IPS-NIHi11 (cell line): ENCODE measurements at regions not wholly inside any gene's neighbourhood (a gene's known extent, or its start where the extent isn't known, plus 50 kb on each side); places are given as distances from the start of the nearest gene placed in this dataset.
A peak's percentile ranks its signal among the peaks of the same experiment; 100 is the strongest.
"Not testable (repeated sequence)": the region's sequence is repeated elsewhere in the genome, so short reads cannot be mapped to it uniquely, and the experiment has no call there.

Experiments
- DNase-seq: peaks from one replicate; pipeline ENCODE4 v3.0.0; 2012; ENCODE audit warnings: mixed read lengths, low spot score

GRCh38 chr7:94174956-94175355 lies 170.8 kb upstream of the BET1 start:
- no peak for DNase-seq

DNA sequence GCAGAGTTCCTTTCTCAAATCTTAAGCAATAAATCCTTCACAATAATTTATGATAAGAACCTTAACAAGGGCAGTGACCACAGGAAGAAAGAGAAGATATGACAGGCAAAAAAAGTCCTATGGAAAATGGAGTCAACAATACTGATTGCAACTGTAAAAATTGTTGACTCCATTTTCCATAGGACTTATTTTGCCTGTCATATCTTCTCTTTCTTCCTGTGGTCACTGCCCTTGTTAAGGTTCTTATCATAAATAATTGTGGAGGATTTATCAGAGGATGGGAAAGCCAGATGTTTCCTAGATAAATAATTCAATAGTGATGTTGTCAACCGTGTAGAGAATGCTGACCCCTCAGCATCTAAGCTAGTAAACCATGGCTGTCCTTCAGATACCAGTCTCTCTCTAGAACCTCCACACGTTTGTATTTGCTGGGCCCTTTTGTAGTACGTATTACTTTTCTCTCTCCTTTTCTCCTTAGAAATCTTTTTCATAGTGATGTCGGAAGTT lies 172.6 kb upstream of the BET1 start:
- no peak for DNase-seq

GRCh38 chr7:94177441-94177840 lies 173.3 kb upstream of the BET1 start:
- no peak for DNase-seq

DNA sequence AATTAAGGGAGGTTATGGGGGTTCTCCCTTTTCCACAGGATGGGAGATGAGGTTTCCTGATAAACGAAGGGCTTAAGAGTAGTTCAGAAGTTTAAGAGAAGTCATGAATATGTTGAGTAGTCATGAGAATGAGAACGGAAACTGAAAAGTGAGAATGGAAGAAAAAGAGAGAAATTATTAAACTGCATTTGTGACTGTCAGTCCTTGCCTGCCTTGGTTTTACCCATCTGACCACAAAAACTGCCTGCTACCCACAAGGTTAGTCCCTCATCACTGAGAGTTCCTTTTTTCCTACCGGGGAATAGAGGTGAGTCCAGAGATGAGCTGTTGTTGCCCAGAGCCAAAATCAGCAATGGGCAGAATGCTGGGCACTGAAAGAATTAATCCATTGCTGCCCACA lies 174.1 kb upstream of the BET1 start:
- no peak for DNase-seq

DNA sequence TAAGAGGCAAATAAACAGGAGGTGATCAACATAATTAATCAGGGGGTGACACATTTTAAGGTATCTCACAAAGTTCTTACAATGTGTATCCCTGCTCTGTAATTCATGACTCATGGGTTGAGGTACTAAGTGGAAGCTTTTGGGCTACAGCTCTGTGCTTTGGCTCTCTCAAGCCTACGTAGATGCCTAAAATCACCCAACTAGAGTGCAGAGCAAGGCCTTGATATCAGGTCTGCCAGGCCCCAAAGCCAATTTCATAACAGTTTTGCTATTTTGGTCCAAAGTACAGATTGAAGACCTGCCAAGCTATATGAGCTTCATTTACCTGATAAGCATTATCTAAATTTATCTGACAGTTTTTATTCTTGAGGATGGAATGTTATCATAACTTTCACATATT lies 175.3 kb upstream of the BET1 start:
- no peak for DNase-seq

GRCh38 chr7:94182066-94182465 lies 177.9 kb upstream of the BET1 start:
- DNase-seq: no peak

- DNase-seq: no peak
These were observed 178.6 kb upstream of the BET1 start for GRCh38 chr7:94182721-94183120.

GRCh38 chr7:94183289-94183749 lies 179.2 kb upstream of the BET1 start:
- DNase-seq: peak; percentile 39

DNA sequence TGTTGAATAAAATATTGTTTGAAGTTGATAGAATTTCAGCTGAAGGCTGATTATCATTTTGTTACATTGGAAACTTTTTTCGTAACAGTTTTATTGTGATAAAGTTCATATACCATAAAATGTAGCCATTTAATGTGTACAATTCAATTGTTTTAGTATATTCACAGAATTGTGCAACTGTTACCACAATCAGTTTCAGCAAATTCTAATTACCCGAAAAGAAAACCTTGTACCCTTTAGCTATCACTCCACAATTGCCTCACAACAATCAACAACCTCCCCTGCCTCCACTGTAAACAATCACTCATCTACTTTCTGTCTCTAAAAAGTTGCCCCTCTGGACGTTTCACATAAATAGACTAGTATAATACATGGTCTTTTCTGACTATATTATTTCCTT lies 179.7 kb upstream of the BET1 start:
- no peak for DNase-seq

DNA sequence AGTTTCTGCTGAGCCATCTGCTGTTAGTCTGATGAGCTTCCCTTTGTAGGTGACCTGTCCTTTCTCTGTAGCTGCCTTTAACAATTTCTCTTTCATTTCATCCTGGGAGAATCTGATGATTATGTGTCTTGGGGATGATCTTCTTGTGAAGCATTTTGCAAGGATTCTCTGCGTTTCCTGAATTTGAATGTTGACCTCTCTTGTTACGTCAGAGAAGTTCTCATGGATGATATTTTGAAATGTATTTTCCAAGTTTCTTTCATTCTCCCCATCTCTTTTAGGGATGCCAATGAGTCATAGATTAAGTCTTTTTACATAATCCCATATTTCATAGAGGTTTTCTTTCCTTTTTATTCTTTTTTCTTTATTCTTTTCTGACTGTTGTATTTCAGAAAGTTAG lies 184.2 kb upstream of the BET1 start:
- no peak for DNase-seq

- peak; percentile 9 for DNase-seq
These were observed 186.5 kb upstream of the BET1 start for GRCh38 chr7:94190599-94191061.

DNA sequence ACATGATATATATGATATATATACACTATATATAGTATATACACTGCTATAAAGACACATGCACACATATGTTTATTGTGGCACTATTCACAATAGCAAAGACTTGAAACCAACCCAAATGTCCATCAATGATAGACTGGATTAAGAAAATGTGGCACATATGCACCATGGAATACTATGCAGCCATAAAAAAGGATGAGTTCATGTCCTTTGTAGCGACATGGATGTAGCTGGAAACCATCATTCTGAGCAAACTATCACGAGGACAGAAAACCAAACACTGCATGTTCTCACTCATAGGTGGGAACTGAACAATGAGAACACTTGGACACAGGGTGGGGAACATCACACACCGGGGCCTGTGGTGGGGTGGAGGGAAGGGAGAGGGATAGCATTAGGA lies 190.3 kb upstream of the BET1 start:
- DNase-seq: not testable (repeated sequence)

DNA sequence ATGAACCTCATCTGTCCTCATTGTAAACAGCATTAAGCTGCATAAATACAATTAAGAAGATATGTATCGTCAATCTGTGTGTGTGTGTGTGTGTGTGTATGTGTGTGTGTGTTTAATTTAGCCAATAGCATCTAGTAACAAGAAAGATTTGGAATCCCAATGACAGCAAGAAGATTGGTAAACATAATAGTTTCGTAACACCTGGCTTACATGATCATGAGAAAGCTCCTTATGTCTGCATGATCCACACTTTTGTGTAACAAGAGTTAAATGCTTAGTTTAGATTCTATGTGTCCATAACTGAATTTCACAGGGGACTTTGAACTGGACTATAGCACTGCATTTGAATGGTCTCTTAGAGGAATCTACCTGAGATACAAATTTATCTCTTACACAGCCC lies 191.0 kb upstream of the BET1 start:
- DNase-seq: no peak

GRCh38 chr7:94195813-94196212 lies 191.7 kb upstream of the BET1 start:
- DNase-seq: no peak

- DNase-seq: no peak
These were observed 189.2 kb upstream of the COL1A2 start for GRCh38 chr7:94205529-94205928.

- DNase-seq: no peak
These were observed 188.4 kb upstream of the COL1A2 start for GRCh38 chr7:94206295-94206694.

GRCh38 chr7:94212160-94212559 lies 182.5 kb upstream of the COL1A2 start:
- DNase-seq: no peak

GRCh38 chr7:94216944-94217461 lies 177.7 kb upstream of the COL1A2 start:
- no peak for DNase-seq

DNA sequence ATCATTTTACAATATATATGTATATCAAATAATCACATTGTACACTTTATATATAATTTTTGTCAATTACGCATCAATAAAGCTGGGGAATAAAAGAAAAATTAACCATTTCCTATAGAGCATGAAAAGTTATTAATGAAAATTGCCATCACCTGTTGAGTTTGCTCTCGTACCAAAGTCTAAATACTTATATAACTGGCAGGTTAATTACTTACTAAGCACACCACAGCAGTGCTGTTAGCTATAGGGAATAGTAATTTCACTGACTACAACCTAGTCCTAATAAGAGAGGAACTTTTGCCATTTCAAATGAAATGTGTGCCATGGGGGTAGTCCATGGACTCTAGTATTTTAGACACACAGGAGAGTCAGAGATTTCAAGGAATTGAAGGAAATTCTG lies 176.9 kb upstream of the COL1A2 start:
- DNase-seq: no peak

DNA sequence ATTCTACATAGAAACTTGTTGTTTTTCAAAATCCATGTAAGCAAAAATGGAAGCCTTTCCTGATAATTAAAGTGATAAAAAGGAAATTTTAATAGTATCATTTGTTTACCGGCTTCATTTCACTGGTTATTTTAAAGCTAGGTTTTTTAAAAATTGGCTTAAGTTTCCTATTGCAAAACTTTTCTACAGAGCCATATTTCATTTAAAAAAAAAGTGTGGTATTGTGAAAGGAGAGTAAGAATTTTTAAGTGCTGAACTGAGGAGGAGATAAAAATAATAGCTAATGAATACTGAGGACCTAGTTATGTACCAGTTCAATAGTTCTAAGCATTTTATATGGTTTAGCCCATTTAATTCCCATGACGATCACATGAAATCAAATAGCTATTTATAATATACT lies 172.2 kb upstream of the COL1A2 start:
- DNase-seq: no peak

DNA sequence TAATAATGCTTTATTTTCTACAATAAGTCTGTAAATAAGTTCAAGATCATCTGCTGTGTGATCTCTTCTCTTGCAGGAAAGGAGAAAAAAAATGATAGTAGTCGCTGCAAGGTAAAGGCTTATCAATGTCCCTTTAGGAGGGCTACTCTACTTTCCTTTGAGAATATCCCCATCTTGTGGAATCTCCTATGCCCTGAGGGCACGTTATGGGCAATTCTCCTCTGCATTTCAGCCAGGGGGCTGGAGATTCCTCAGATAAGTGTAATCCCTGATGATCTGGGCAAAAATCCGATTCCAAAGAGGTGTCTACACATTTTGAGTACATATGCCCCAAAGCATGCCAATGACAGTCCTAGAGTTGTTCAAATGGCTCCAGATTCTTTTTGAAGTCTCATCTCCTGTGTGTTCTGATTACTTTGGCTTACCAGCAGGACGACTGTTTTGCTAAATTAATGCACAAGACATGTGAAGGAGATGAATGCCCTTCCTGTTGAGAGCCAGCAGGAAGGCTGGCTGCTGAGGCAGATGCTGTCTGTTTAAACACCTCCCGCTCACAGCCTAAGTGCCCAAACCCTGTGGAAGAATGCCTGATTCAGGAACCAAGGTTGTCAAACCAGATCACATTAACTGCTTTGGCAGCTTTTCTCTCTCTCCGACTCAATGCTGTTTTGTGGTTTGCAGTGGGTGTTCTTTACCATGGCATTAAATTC lies 171.2 kb upstream of the COL1A2 start:
- peak; percentile 55 for DNase-seq

- no peak for DNase-seq
These were observed 166.5 kb upstream of the COL1A2 start for GRCh38 chr7:94228223-94228622.

GRCh38 chr7:94228678-94229077 lies 166.0 kb upstream of the COL1A2 start:
- DNase-seq: no peak

DNA sequence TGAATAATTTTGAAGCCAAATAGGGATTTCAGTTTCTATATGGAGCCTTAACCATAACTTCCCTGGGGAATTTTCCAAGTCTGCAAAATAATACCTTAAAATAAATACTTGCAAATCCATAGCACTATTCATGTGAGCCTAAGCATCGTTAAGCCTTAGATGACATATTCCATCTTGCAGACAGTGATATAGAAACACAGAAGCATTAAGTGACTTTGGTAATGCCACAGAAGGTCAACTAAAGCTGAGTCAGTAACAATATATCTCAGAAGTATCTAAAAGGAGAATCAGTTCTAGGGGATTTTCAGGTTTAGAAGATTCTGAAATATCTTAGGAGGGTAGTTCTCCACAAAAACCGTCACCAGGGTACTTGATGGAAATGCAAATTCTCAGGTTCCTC lies 163.4 kb upstream of the COL1A2 start:
- DNase-seq: no peak
